ENCODE measurements at regions not wholly inside any gene's neighbourhood (a gene's known extent, or its start where the extent isn't known, plus 50 kb on each side); places are given as distances from the start of the nearest gene placed in this dataset.

GRCh38 chr11:12319988-12320387 is 57.4 kb upstream of the PARVA start:
- TF ChIP-seq CTCF (tag by site-specific recombination; IDR thresholded peaks at IDR 0.05) (no peak), ZNF76 (tag by site-specific recombination; IDR thresholded peaks at IDR 0.05; ENCODE audit: borderline replicate concordance, low read depth) (no peak), ZBTB48 (tag by site-specific recombination; IDR thresholded peaks at IDR 0.05) (no peak), PRDM10 (tag by site-specific recombination; IDR thresholded peaks at IDR 0.05) (no peak), ZNF561 (tag by site-specific recombination; IDR thresholded peaks at IDR 0.05; ENCODE audit: borderline replicate concordance) (no peak), ZNF274 (IDR thresholded peaks at IDR 0.05; ENCODE audit: low read length) (no peak), ZNF274 (tag by site-specific recombination; IDR thresholded peaks at IDR 0.05; ENCODE audit: borderline replicate concordance) (no peak), ZIC2 (tag by site-specific recombination; IDR thresholded peaks at IDR 0.05) (no peak)
- TF ChIP-seq, protein P1, sequence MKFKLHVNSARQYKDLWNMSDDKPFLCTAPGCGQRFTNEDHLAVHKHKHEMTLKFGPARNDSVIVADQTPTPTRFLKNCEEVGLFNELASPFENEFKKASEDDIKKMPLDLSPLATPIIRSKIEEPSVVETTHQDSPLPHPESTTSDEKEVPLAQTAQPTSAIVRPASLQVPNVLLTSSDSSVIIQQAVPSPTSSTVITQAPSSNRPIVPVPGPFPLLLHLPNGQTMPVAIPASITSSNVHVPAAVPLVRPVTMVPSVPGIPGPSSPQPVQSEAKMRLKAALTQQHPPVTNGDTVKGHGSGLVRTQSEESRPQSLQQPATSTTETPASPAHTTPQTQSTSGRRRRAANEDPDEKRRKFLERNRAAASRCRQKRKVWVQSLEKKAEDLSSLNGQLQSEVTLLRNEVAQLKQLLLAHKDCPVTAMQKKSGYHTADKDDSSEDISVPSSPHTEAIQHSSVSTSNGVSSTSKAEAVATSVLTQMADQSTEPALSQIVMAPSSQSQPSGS (tag by site-specific recombination; IDR thresholded peaks at IDR 0.05; ENCODE audit: low read depth), result no peak
- TF ChIP-seq, protein P2, sequence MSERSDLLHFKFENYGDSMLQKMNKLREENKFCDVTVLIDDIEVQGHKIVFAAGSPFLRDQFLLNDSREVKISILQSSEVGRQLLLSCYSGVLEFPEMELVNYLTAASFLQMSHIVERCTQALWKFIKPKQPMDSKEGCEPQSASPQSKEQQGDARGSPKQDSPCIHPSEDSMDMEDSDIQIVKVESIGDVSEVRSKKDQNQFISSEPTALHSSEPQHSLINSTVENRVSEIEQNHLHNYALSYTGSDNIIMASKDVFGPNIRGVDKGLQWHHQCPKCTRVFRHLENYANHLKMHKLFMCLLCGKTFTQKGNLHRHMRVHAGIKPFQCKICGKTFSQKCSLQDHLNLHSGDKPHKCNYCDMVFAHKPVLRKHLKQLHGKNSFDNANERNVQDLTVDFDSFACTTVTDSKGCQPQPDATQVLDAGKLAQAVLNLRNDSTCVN (tag by site-specific recombination; optimal IDR thresholded peaks at IDR 0.05), result no peak
- TF ChIP-seq, protein P3, sequence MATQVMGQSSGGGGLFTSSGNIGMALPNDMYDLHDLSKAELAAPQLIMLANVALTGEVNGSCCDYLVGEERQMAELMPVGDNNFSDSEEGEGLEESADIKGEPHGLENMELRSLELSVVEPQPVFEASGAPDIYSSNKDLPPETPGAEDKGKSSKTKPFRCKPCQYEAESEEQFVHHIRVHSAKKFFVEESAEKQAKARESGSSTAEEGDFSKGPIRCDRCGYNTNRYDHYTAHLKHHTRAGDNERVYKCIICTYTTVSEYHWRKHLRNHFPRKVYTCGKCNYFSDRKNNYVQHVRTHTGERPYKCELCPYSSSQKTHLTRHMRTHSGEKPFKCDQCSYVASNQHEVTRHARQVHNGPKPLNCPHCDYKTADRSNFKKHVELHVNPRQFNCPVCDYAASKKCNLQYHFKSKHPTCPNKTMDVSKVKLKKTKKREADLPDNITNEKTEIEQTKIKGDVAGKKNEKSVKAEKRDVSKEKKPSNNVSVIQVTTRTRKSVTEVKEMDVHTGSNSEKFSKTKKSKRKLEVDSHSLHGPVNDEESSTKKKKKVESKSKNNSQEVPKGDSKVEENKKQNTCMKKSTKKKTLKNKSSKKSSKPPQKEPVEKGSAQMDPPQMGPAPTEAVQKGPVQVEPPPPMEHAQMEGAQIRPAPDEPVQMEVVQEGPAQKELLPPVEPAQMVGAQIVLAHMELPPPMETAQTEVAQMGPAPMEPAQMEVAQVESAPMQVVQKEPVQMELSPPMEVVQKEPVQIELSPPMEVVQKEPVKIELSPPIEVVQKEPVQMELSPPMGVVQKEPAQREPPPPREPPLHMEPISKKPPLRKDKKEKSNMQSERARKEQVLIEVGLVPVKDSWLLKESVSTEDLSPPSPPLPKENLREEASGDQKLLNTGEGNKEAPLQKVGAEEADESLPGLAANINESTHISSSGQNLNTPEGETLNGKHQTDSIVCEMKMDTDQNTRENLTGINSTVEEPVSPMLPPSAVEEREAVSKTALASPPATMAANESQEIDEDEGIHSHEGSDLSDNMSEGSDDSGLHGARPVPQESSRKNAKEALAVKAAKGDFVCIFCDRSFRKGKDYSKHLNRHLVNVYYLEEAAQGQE (tag by site-specific recombination; IDR thresholded peaks at IDR 0.05), result no peak
